Fibroblast of the conjunctiva (primary cell): ENCODE measurements at regions not wholly inside any gene's neighbourhood (a gene's known extent, or its start where the extent isn't known, plus 50 kb on each side); places are given as distances from the start of the nearest gene placed in this dataset.

Experiments
- DNase-seq: peaks from one replicate; pipeline ENCODE4 v3.0.0-alpha.2; 2010; ENCODE audit warnings: low read depth

DNA sequence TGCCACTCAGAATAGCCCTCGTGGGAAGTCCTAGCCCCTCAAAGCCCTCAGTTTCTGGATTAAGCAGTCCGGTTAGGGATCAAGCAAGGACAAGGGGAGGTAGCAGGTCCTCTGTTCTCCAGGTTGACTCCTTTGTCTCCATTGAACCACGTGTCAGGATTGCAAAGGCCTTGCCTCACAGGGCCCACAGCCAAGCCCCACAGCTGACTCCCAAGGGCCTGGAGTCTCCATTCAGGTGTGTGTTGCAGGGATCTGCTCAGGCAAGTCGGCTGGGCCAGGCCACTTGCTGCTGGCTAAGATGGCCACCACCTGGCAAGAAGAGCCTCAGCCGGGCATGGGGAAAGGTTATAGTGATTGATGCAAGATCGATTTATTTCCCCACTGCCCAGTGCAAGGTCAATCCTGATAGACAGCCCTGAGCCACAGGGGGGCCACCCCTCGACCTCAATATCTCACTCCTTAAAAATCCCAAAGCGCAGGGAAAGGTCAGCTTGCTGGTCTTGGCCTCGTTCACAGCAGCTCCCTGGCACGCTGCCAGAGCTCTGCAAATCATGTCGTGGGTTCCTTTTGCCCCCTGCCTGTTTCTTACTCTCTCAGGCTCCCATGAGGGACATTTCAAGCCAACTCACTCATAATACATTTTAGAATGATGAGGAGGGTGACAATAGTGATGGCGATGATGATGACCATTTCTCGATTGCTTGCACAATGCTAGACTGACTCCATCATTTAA lies 75.9 kb downstream of the EDN3 start:
- DNase-seq = no peak

- DNase-seq = no peak
Observed at GRCh38 chr20:59376998-59377397, 76.6 kb downstream of the EDN3 start.

- no peak for DNase-seq
Observed at GRCh38 chr20:59377842-59378241, 77.4 kb downstream of the EDN3 start.

GRCh38 chr20:59378396-59378795 lies 78.0 kb downstream of the EDN3 start:
- DNase-seq = no peak

DNA sequence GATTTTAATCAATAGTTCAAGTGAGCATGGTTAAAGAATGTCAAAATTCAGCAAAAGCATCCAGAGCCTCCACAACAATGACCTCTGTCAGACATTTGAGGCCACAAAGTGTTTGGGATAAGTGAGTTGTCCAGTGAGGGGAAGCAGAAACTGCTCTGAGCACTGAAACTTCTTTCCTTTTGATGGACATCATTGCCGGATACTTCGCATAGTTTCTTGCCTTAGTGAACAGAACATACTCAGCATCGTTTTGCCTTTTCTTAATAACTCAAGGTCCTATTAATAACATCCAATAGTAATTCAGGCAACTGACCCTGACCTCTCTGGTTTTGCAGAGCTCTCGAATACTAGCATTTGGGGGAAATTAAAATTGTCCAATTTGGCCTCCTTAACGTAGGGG lies 78.6 kb downstream of the EDN3 start:
- no peak for DNase-seq

DNA sequence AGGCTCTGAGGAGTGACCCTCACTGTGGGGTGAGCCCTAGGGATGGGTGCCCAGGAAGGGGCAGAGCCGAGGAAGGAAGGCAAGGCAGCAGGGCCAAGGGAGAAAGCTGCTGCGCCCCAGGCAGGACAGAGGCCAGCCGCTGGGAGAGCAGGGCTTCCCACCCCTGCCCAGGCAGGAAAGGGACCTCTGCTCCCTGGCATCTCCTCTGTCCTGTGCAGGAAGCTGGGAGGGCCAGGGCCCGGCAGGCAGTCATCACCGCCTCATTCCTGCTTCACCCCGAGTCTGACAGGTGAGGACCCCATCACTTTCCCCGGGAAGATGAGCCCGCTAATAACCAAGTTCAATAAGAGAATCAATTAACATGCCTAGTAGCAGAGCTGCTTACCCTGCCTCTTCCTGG lies 81.3 kb downstream of the EDN3 start:
- DNase-seq = no peak

GRCh38 chr20:59382157-59382725 lies 81.8 kb downstream of the EDN3 start:
- DNase-seq = no peak

- DNase-seq = no peak
Observed at GRCh38 chr20:59382907-59383306, 82.5 kb downstream of the EDN3 start.

DNA sequence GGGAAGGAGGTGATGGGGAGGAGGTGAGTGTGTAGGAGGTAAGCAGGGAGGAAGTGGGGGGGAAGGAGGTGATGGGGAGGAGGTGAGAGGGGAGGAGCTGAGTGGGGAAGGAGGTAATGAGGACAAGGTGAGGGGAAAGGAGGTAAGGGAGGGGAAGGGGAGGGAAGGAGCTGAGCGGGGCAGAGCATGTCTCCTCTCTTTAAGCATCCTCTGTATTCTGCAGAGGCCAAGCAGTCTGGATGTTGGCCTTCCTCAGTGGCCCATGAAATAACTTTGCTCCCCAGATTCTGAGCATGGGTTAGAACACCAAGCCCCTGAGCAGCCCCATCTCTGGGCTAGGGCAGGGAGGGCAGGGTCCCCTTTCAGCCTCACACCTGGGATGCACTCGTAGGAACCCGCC lies 84.6 kb downstream of the EDN3 start:
- no peak for DNase-seq

DNA sequence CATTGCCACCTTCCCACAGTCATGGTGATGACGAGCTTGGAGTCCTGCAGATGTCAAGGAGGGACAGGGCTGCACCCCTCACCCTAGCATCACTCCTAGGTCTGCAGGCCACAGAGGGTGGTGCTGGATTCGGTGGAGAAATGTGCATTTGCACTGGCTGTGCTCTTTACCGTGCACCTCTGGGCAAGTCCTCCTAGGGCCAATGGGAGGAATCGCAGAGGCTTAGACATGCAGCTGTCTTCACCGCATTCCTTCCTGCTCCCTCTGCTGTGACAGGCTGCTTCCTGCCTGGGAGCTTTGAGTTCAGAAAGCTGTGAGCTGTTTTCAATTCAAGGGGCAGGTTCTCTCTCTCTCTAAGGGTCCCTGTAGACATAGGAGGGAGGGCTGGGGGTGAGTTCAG lies 85.1 kb downstream of the EDN3 start:
- no peak for DNase-seq

DNA sequence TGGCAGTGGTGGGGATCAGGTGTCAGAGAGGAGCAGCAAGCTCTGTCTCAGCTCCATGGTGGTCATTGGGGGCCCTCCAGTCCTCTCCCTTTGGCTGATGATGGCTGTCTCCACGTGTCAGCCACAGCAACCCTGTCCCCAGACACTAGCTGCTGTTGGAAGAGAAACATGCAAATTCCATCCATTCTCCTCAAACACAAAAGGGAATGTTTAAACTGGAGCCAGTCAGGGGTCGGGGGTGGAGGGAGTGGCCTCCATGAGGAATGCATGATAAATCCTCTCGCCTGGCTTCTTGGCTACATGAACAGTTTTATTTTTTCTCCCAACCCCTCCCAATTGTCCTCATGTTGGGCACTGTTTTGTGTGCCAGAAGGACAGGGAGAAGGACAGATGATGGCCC lies 86.4 kb downstream of the EDN3 start:
- no peak for DNase-seq

GRCh38 chr20:59387891-59388290 lies 87.5 kb downstream of the EDN3 start:
- no peak for DNase-seq

DNA sequence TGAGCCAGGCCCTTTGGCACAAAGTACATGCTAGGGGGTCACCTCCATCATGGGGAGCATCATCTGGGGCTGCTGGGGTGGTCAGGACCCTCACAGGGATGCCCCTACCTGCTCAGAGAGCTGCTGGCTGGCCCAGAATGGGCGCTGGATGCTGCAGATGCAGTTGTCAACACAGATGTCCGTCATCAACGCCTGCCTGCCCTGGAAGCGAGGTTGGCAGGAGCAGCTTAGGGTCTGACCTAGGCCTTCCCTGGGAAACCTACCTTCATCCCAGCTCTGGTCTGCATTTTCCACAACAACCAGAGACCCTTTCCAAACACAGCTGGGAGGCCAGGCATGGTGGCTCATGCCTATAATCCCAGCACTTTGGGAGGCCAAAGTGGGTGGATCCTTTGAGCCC lies 88.0 kb downstream of the EDN3 start:
- DNase-seq = no peak

- no peak for DNase-seq
Observed at GRCh38 chr20:59390437-59390836, 90.0 kb downstream of the EDN3 start.

GRCh38 chr20:59391975-59392374 lies 91.6 kb downstream of the EDN3 start:
- no peak for DNase-seq

- no peak for DNase-seq
Observed at GRCh38 chr20:59392736-59393135, 92.3 kb downstream of the EDN3 start.

- no peak for DNase-seq
Observed at GRCh38 chr20:59393142-59393541, 92.7 kb downstream of the EDN3 start.

DNA sequence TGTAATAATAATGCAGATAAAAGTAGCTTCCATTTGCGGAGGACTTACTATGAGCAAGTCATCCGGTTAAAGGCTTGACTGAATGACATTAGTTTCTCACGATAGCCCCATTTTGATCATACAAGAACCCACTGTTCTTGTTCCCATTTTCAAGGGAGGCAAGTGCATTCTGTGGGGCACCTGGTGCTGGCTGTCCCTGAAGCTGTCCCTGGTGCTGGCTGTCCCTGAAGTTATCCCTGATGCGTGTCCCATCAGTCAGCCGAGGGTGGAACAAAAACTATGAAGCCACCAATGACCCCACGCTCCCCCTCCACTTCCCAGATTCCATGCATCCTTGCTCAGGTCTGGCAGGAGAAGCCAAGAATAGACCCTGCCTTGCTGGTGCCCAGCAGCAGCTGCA lies 95.3 kb downstream of the EDN3 start:
- no peak for DNase-seq

DNA sequence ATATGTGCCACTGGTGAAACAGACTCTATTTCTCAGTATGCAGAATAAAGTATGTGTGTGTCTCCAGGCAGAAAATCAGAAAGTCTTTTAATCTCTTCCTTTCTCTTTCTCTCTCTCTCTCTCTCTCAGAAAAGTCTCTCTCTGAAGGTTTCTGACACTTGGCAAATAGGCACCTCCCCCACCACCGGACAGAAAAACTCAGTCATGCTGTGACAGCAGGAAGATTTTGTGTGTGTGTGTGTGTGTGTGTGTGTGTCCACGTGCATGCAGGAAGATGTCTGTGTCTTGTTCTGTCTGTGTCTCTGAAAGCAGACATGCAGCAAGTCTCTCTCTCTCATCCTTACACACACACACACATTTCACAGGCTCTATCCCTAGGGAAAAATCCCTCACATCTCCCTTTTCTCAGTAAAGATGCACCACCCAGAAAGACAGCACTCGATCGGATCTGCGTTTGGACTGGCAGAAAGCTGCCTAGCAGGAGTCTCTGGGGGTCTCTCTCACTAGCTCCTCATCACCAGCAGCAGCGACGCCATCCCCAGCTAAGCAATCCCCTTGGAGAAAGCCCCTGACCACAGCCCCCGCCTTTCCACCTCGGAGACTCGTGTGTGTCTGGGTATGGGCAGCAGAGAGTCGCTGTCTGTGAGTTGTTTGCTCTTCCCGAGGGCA lies 98.3 kb downstream of the EDN3 start:
- DNase-seq = no peak

GRCh38 chr20:59399426-59400099 lies 99.2 kb downstream of the EDN3 start:
- no peak for DNase-seq

- no peak for DNase-seq
Observed at GRCh38 chr20:59400708-59401107, 100.3 kb downstream of the EDN3 start.

- no peak for DNase-seq
Observed at GRCh38 chr20:59402681-59403080, 102.3 kb downstream of the EDN3 start.
